HG02759 (cell line): ENCODE measurements at regions not wholly inside any gene's neighbourhood (a gene's known extent, or its start where the extent isn't known, plus 50 kb on each side); places are given as distances from the start of the nearest gene placed in this dataset.
"Not testable (repeated sequence)": the region's sequence is repeated elsewhere in the genome, so short reads cannot be mapped to it uniquely, and the experiment has no call there.

Source experiments
- ATAC-seq: cut with Tn5 transposase; IDR thresholded peaks from one replicate; pipeline ENCODE4 v1.9.1; 2021; ENCODE audit warnings: mild to moderate bottlenecking, moderate library complexity; ENCODE audit not compliant: unreplicated experiment

DNA sequence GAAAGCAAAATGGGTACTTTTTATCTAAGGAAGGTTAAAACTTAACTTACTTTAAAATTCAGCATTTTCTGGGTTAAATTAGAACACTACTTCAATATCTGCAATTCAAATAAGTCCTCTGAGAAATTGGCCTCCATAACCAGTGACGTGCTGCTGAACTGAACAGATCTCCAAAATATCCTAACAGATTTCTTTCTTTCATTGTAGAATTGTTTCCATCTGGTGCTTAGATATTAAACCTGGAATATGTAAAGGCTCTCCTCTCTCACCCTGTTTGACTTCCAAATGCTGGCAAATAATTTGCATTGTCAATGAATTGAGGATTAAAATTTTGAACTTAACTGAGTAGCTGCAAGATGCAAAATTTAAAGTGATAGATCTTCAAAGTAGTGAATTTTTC lies 316.9 kb upstream of the CXADR start:
- ATAC-seq = no peak

DNA sequence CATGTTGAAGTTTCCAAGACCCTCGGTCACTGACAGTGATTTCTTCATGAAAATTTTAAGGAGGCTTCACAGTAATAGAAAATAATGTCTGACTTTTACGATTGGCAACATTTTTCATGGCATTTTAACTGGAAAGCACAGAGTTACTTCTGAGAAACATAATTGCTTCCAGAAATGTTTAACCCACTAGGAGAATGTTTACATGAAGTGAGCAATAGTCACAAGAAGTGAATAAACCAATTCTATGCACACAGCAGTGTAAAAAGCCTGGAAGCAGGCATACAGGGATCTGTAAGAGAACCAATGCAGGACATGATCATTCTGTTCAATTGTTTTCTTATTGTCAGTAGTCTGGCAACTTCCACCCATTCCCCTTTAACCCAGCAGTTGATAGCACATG lies 316.2 kb upstream of the CXADR start:
- ATAC-seq = no peak

DNA sequence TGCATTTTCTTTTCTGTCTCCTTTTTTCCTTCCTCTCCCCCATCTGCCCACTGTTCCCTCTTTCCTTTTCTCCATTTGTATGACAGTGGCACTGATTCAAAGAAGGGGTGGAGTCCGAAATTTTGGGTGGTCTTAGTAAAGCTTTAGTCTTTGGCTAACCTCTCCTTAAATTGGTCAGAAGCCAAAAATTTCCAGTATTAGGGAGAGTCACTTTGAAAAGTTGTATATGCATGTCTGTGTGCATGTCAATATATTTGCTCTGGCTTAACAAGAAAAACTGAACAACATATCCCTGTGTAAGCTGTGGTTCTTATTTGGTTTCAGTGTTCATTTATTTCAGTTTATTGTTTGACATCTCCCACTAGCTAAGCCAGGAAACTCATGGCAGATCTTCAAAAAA lies 314.8 kb upstream of the CXADR start:
- no peak for ATAC-seq

DNA sequence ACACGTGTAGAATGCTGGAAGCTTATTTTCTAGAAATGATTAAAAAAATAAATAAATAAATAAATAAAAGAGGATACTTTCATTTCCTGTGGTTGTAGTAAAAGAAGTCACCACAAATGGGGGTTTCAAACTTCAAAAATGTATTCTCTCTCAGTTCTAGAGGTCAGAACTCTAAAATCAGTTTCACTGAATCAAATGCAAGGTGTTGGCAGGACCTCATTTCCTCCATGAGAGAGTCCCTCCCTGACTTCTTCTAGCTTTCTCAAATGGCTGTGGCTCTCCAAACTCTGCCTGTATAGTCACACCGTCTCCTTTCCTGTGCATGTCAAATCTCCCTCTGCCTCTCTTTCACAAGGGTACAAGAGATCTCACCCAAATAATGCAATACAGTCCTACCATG lies 312.6 kb upstream of the CXADR start:
- no peak for ATAC-seq

DNA sequence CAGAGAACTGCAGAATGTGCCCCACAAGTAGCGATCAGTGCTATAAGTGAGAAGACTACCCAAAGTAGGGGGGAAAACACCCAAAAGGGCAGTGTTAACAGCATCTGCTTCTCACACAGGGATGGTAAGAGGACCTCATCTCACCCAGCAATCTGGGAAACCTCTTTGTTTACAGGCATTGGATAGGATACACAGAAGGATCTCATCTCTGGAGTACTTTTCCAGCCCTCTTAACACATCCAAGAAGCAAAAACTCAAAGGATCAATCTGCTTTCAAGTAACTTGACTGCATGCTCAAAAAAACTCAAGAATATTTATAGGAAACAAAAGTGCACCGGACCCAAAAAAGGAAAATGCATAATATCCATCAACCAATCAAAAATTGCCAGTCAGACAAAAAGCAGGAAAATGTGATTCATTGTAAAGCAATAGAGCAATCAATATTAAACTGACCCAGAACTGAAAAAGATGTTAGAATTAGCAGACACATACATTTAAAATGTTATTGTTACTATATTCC lies 311.0 kb upstream of the CXADR start:
- no peak for ATAC-seq

DNA sequence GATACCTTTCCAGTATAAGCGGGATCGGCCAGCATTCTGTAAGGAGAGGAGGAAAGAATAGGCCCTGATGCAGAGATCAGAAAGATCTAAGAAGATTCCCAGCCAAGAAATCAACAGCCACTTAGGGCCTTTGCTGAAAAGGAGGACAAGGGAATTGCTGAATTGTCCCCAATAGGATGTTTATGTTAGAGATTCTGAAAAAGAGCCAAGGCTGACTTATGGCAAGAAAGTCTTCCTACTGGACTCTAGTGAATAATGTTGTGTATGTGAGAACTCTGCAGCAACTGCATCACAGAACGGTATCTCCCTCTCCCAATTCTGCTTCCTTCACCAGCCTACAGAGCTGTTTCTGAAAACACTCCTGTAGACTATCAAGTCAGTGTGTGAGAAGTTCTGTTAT lies 298.0 kb upstream of the CXADR start:
- ATAC-seq = no peak

DNA sequence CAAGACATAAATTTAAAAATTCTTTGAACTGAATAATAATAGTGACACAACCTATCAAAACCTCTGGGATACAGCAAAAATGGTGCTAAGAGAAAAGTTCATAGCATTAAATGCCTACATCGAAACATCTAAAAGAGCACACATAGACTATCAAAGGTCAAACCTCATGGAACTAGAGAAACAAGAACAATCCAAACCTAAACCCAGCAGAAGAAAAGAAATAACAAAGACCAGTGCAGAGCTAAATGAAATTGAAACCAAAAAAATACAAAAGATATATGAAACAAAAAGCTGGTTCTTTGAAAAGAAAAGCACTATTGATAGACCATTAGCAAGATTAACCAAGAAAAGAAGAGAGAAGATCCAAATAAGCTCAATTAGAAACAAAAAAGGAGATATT lies 293.8 kb upstream of the CXADR start:
- not testable (repeated sequence) for ATAC-seq

DNA sequence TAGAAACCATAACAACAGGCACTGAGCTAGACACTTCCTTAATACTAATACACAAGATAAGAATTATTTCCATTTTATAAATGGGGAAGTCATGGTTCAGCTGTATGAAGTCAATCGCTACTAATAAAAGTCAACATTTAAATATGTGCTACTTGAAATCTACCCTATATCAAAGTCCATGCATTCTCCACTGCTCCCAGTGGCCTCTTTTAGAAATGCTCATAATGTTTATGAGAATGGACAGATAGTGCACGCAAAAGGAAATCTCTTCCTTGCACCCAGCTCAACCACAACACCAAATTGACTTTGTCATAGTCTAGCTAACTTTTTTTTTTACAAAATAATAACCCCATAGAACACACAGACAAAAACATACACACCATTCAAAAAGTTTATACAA lies 281.7 kb upstream of the CXADR start:
- ATAC-seq = no peak

DNA sequence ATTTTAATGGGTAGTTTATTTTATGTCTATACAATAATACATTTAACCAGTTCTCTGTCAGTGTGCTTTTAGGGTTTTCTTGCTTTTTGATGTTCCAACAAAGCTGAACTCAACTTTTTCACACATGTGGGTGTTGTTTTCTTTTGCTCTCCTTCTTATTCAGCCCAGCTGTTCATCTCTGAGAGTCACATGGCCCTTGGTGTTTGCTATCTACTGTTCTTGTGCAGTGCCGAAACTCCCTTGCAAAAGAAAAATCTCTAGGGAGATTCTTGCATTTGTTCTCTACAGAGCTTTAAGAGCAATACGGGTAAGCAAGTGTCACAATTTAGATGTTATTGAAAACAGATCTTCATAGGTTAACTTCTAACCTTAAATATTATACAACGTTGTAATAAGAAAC lies 281.1 kb upstream of the CXADR start:
- ATAC-seq = no peak

DNA sequence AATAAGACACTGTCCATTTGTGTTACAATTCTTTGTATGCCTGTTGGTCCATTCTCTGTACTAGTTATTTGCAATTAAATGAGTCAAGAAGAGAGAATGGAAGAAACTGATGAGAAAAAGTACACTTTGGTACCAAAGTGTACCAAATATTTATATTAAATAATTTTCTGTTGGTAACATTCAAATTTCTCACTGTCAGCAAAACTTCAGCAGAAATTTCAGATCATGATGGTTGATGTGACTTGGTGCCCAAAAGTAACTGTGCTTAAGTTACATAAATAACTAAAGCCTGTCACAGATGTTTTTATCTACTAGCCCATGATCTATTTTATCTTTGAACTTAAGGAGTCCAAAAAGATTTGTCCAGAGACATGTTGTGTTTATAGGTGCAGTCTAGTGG lies 274.4 kb upstream of the CXADR start:
- no peak for ATAC-seq

DNA sequence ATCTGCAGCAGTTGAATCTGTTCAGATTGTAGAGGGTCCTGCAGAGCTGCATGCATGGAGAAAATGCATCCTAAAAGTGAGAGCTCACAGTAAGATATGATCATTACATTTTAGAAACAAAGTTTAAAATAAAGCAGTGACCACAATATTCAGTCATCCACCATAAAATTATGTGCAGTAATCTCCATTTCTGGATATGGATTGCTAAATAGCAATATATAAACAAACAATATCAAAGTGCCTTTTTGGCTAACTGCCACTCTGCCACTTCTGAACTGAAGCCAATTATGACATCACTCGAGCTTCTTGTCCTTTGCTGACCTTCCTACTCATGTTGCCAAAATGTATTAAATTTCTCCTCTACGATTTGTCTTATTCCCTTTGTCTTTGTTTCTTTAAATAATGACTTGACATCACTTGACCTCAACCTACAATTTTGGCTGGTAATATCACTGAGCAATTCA lies 262.0 kb upstream of the CXADR start:
- no peak for ATAC-seq

DNA sequence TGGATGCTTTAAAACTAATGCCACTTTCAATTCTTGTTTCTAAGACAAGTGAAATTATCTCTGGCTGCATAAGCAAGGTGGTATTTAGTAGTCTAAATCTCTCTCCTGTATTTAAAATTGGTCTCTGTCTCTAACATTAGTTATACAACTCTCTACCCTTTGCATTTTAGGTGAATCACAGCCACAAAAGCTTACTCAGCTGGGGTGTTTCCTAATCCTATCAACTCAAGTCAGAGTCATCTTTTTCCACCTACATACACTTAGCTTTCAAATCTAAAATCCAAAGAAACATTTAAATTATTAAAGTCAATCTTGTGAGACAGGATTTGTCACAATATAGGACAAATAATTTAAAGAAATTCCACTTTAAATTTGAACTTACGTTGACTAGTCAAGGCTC lies 255.1 kb upstream of the CXADR start:
- no peak for ATAC-seq

DNA sequence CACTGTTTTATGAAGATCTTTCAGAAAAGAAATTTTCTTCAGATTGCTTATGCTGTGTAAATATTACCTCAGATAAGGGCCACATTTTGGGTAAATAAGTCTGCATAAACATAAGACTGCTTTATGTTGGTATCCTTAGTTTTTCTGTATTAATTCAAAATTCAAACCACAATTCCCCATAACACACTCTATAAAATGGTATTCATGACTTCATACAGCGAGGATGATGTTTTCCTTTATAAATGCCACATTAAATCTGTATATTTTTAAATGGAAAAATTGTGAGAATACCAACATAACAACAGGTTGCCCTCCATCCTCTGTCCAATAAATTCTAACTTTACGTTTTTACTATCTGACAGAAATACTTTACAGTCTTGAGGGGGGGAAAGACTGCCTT lies 248.7 kb upstream of the CXADR start:
- no peak for ATAC-seq

DNA sequence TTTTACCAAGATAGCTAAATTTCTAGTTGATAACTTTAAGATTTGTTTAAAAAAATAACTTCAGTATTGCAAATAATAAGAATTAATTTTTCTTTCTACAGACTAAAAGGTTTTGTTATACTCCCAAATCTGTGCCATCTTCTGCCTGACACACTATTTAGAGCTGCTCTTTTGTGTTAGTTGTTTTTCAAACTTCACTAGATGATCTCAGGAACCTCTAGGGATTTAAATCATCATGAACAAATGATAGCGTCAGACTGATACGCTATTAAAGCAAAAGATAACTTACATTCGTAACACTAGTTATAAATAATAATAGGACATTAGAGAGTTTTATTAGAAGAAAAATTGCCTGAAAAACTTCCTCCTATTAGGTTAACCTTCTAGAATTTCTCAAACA lies 243.1 kb upstream of the CXADR start:
- no peak for ATAC-seq

DNA sequence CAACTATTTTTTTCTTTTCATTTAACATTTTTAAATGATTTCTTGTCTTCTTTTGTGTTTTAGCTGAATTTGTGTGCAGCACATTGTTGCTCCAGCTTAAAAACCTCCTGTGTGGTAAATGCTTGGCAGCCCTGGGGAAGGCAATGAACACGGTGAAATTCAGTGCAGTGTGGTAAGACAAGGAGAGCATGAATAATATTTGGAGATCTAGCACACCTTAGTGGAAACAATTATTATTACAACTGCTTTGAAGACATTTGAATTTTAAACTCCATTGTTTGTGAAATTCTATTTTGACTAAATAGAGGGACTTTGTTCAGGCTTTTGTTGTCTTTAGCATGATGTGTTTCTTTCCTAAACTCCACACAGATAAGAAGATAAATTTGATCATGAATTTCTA lies 242.6 kb upstream of the CXADR start:
- ATAC-seq = no peak

DNA sequence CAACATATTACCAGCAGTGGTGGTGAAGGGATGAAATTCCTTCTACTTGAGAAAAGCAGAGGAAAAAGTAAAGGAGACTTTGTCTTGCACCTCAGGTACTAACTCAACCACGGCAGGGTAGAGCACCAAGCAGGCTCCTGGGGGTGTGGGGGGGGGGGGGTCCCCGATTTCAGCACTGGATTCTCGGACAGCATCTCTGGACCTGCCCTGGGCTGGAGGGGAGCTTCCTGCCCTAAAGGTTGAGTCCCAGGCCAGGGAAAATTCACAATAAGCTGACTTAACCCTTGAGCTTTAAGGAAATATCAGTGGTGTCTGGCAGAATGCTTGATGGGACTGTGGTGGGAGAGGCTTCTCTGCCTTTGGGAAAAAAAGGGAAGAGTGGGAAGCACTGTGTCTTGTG lies 233.2 kb upstream of the CXADR start:
- ATAC-seq = no peak

DNA sequence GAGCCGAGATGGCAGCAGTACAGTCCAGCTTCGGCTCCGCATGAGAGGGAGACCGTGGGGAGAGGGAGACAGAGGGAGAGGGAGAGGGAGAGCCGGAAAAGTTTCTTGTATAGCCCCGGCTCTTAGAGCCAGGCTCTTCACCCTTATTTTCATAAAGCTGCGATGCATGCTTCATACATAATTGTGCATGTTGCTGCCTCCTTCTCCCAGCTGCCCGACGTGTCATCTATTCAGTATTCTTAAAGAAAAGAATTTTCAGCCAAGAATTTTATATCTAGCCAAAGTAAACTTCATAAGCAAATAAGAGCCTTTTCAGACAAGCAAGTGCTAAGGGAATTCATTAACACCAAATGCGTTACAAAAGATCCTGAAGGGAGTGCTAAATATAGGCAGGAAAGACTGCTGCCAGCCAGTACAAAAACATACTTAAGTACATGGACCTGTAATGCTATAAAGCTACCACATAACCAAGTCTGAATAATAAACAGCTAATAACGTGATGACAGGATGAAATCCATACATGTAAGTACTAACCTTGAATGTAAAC lies 219.8 kb upstream of the CXADR start:
- not testable (repeated sequence) for ATAC-seq

DNA sequence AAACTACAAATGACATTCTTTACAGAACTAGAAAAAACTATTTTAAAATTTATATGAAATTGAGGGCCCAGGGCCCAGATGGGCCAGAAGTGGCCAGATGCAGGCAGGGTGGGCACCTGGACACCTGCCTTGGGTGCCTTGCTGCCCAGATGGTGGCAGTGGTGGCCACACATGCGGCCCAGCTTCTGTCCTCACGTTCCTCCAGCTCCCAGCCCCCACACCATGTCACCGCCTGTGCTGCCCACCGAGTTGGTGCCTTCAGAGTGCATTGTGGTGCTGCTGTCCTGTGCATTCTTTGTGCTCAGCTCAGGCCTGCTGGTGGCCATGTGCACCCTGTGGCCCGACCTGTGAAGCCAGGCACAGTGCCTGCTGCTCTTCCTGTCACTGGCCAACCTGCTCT lies 216.8 kb upstream of the CXADR start:
- no peak for ATAC-seq

DNA sequence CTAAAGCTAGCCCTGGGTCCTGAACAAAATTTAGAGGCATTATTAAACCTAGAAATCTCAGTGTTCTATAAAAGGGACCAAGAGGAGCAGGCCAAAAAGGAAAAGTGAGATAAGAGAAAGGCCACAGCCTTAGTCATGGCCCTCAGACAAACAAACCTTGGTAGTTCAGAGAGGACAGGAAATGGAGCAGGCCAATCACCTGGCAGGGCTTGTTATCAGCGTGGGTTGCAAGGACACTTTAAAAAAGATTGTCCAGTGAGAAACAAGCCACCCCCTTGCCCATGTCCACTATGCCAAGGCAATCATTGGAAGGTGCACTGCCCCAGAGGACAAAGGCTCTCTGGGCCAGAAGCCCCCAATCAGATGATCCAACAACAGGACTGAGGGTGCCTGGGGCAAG lies 213.3 kb upstream of the CXADR start:
- ATAC-seq = not testable (repeated sequence)

DNA sequence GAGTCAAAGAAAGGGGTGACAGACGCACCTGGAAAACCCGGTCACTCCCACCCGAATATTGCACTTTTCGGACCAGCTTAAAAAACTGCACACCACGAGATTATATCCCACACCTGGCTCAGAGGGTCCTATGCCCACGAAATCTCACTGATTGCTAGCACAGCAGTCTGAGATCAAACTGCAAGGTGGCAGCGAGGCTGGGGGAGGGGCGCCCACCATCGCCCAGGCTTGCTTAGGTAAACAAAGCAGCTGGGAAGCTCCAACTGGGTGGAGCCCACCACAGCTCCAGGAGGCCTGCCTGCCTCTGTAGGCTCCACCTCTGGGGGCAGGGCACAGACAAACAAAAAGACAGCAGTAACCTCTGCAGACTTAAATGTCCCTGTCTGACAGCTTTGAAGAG lies 185.1 kb upstream of the CXADR start:
- not testable (repeated sequence) for ATAC-seq

DNA sequence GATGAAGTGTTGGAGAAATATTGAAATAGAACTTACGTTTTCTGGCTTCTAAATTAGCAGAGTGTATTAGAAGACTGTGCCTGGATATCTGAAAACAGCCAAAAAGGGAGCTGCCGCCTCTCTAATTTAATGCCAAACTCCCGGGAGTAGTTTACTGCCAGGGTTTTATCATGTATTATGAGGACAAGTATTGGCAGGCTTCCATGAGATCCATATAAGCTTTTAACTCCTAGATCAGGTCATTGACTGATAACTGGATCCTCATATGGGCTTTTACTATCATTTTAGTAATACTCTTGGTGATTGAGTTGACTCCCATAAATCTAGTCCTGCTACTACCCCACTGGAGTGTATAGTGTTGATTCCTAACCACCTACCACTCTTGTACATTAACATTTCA lies 178.4 kb upstream of the CXADR start:
- no peak for ATAC-seq

DNA sequence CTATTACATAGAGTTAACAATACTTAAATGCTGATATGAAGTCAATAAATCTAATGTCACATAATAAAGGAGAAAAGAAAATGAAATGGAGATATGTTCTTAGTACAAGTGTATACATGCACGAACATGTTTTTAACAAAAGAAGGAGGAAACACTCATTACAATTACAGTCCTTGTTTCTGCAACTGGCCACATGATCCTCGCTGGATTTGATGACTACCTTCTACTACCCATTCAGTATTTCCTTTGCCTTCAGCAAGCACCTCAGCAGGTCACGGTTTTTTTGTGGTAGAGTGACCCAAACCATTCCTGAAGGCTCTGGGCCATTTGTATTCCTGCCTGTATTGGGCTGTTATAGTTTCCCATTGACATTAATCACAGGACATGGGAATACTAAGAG lies 172.8 kb upstream of the CXADR start:
- ATAC-seq = no peak

DNA sequence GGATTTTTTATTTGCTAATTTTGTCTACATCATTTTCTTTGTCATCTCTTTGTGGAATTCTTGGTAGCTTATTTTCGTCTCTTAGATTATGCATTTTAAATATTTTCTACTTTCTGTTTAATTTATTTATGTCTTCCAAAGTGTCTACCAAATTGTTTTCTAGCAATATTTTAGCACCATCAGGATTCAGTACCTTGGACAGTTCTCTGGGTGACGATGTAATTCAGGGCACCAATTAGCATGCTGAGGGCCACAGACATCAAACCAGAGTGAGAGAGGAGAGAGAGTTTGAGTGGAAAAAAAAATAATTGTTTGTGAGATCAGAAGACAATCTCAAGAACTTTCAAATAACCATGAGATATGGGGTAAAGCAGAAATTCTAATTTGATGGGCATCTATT lies 169.8 kb upstream of the CXADR start:
- no peak for ATAC-seq
